ENCODE measurements at regions not wholly inside any gene's neighbourhood (a gene's known extent, or its start where the extent isn't known, plus 50 kb on each side); places are given as distances from the start of the nearest gene placed in this dataset.

- Histone ChIP-seq H2AFZ (ENCODE audit: low read length) (no peak overlapping the region), H3K4me3 (ENCODE audit: low read length) (no peak overlapping the region), H3K4me2 (ENCODE audit: low read length) (no peak overlapping the region), H3K9me3 (ENCODE audit: low read length) (no peaks in the 10 kb centered on the region), H3K27me3 (ENCODE audit: low read length) (0 out of 2 replicates have a peak, but pooled peaks cover 5% of the 10 kb centered on the region), H3K9ac (ENCODE audit: low read length) (no peak overlapping the region), H3K36me3 (ENCODE audit: low read depth, low read length) (no peaks in the 10 kb centered on the region), H3K9me2 (replicated peaks; ENCODE audit: low read length) (peaks cover 5% of the 10 kb centered on the region), H3K27ac (ENCODE audit: low read length) (no peak overlapping the region), H3K79me2 (ENCODE audit: low read length) (no peaks in the 10 kb centered on the region), H3K4me1 (ENCODE audit: insufficient read depth, low read length) (no peaks in the 10 kb centered on the region), H4K20me1 (ENCODE audit: low read length) (no peaks in the 10 kb centered on the region), H3F3A (ENCODE audit: low read length, unreplicated experiment) (no peaks in the 10 kb centered on the region)
- DNase-seq (no peak), ATAC-seq (no peak)
- no TSS peak for BruUV-seq (replicated peaks)
- intact Hi-C loops (cut with micrococcal nuclease) = no loop called here
- TF ChIP-seq EZH2phosphoT487 (IDR thresholded peaks at IDR 0.05; ENCODE audit: borderline replicate concordance, low read length) (no peak), CTCF (conservative IDR thresholded peaks at IDR 0.05; ENCODE audit: low read depth, low read length) (no peak), EZH2 (IDR thresholded peaks at IDR 0.05; ENCODE audit: low read length, unreplicated experiment) (no peak)
- CTCF ChIA-PET = no interaction called here
- POLR2A ChIA-PET (ENCODE audit: unreplicated experiment) = no interaction called here
Measured at GRCh38 chr14:48253020-48253419, 577.6 kb upstream of the MDGA2 start.

- TF ChIP-seq CTCF (conservative IDR thresholded peaks at IDR 0.05; ENCODE audit: low read depth, low read length) (no peak), EZH2phosphoT487 (IDR thresholded peaks at IDR 0.05; ENCODE audit: borderline replicate concordance, low read length) (no peak), EZH2 (IDR thresholded peaks at IDR 0.05; ENCODE audit: low read length, unreplicated experiment) (no peak)
- H2AFZ ChIP-seq (ENCODE audit: low read length) = no peak overlapping the region
- DNase-seq (no peak), ATAC-seq (no peak)
- no peaks in the 10 kb centered on the region for H3K4me1 ChIP-seq (ENCODE audit: insufficient read depth, low read length)
- BruUV-seq (replicated peaks) = no TSS peak
- no peaks in the 10 kb centered on the region for H3F3A ChIP-seq (ENCODE audit: low read length, unreplicated experiment)
- H3K27ac ChIP-seq (ENCODE audit: low read length) = no peak overlapping the region
- H3K27me3 ChIP-seq (ENCODE audit: low read length) = 0 out of 2 replicates have a peak, but pooled peaks cover 9% of the 10 kb centered on the region
- H4K20me1 ChIP-seq (ENCODE audit: low read length) = no peaks in the 10 kb centered on the region
- POLR2A ChIA-PET (ENCODE audit: unreplicated experiment) = interaction anchor here (0.6 kb wide), 1 partner anchor 42 kb away, joined by 3 read pairs; no protein-coding TSS in a partner anchor
- H3K9me3 ChIP-seq (ENCODE audit: low read length) = no peaks in the 10 kb centered on the region
- H3K4me3 ChIP-seq (ENCODE audit: low read length) = no peak overlapping the region
- CTCF ChIA-PET = no interaction called here
- intact Hi-C loops (cut with micrococcal nuclease) = no loop called here
- no peak overlapping the region for H3K4me2 ChIP-seq (ENCODE audit: low read length)
- H3K9ac ChIP-seq (ENCODE audit: low read length) = no peak overlapping the region
- H3K9me2 ChIP-seq (replicated peaks; ENCODE audit: low read length) = peaks cover 5% of the 10 kb centered on the region
- H3K36me3 ChIP-seq (ENCODE audit: low read depth, low read length) = no peaks in the 10 kb centered on the region
- no peaks in the 10 kb centered on the region for H3K79me2 ChIP-seq (ENCODE audit: low read length)
Measured at GRCh38 chr14:48251290-48251689, 575.9 kb upstream of the MDGA2 start.

GRCh38 chr14:48250575-48250974 lies 575.2 kb upstream of the MDGA2 start:
- Histone ChIP-seq H4K20me1 (ENCODE audit: low read length) (no peaks in the 10 kb centered on the region), H2AFZ (ENCODE audit: low read length) (no peak overlapping the region), H3K4me1 (ENCODE audit: insufficient read depth, low read length) (no peaks in the 10 kb centered on the region), H3K9me3 (ENCODE audit: low read length) (no peaks in the 10 kb centered on the region), H3K27ac (ENCODE audit: low read length) (no peak overlapping the region), H3K79me2 (ENCODE audit: low read length) (no peaks in the 10 kb centered on the region), H3K4me2 (ENCODE audit: low read length) (no peak overlapping the region), H3K36me3 (ENCODE audit: low read depth, low read length) (no peaks in the 10 kb centered on the region), H3K27me3 (ENCODE audit: low read length) (0 out of 2 replicates have a peak, but pooled peaks cover 9% of the 10 kb centered on the region), H3F3A (ENCODE audit: low read length, unreplicated experiment) (no peaks in the 10 kb centered on the region), H3K4me3 (ENCODE audit: low read length) (no peak overlapping the region), H3K9ac (ENCODE audit: low read length) (no peak overlapping the region), H3K9me2 (replicated peaks; ENCODE audit: low read length) (peaks cover 5% of the 10 kb centered on the region)
- no peak for ATAC-seq
- no TSS peak for BruUV-seq (replicated peaks)
- CTCF ChIA-PET = no interaction called here
- TF ChIP-seq EZH2phosphoT487 (IDR thresholded peaks at IDR 0.05; ENCODE audit: borderline replicate concordance, low read length) (no peak), EZH2 (IDR thresholded peaks at IDR 0.05; ENCODE audit: low read length, unreplicated experiment) (no peak), CTCF (conservative IDR thresholded peaks at IDR 0.05; ENCODE audit: low read depth, low read length) (no peak)
- intact Hi-C loops (cut with micrococcal nuclease) = no loop called here
- POLR2A ChIA-PET (ENCODE audit: unreplicated experiment) = no interaction called here
- no peak for DNase-seq
